ENCODE measurements at regions not wholly inside any gene's neighbourhood (a gene's known extent, or its start where the extent isn't known, plus 50 kb on each side); places are given as distances from the start of the nearest gene placed in this dataset.
A peak's percentile ranks its signal among the peaks of the same experiment; 100 is the strongest.
"Not testable (repeated sequence)": the region's sequence is repeated elsewhere in the genome, so short reads cannot be mapped to it uniquely, and the experiment has no call there.

- no peaks in the 10 kb centered on the region for H3K9me3 Mint-ChIP-seq
- H3K27ac Mint-ChIP-seq: no peak overlapping the region
Observed at GRCh38 chrX:65874765-65875164, 165.1 kb downstream of the VSIG4 start.

GRCh38 chrX:65874110-65874509, 165.8 kb downstream of the VSIG4 start:
- no peaks in the 10 kb centered on the region for H3K27me3 Mint-ChIP-seq
- H3K27ac Mint-ChIP-seq: no peak overlapping the region
- no peak for ATAC-seq (replicated peaks)
- peak overlapping the region; percentile 21 to 56 for H3K4me3 Mint-ChIP-seq
- DNase-seq: no peak
- no peaks in the 10 kb centered on the region for H3K36me3 Mint-ChIP-seq (ENCODE audit: insufficient read depth)
- H3K9me3 Mint-ChIP-seq: no peaks in the 10 kb centered on the region
- H3K4me1 Mint-ChIP-seq (ENCODE audit: low read depth in 2 of 2): peaks cover 27 to 36% of the 10 kb centered on the region in 2 donors

More at GRCh38 chrX:65874765-65875164, 165.1 kb downstream of the VSIG4 start:
- H3K27me3 Mint-ChIP-seq: no peaks in the 10 kb centered on the region
- no peak overlapping the region for H3K4me3 Mint-ChIP-seq
- DNase-seq: no peak
- H3K4me1 Mint-ChIP-seq (ENCODE audit: low read depth in 2 of 2): peaks cover 27 to 36% of the 10 kb centered on the region in 2 donors
- H3K36me3 Mint-ChIP-seq (ENCODE audit: insufficient read depth): no peaks in the 10 kb centered on the region
- ATAC-seq (replicated peaks): no peak

GRCh38 chrX:65873385-65873784, 166.5 kb downstream of the VSIG4 start:
- Mint-ChIP-seq H3K4me1 (ENCODE audit: low read depth in 2 of 2) (peaks cover 25 to 34% of the 10 kb centered on the region in 2 donors), H3K36me3 (ENCODE audit: insufficient read depth) (no peaks in the 10 kb centered on the region), H3K27me3 (no peaks in the 10 kb centered on the region), H3K9me3 (no peaks in the 10 kb centered on the region), H3K4me3 (peak overlapping the region; percentile 56 to 67), H3K27ac (peak overlapping the region in 1 of 2 donors; percentile 55)
- peak; percentile 66 for ATAC-seq (replicated peaks)
- peak in 1 of 3 experiments; percentile 1 for DNase-seq

GRCh38 chrX:65871671-65872311, 168.1 kb downstream of the VSIG4 start:
- Mint-ChIP-seq H3K9me3 (no peaks in the 10 kb centered on the region), H3K36me3 (ENCODE audit: insufficient read depth) (no peaks in the 10 kb centered on the region), H3K27ac (no peak overlapping the region), H3K4me1 (ENCODE audit: low read depth in 2 of 2) (peaks cover 20 to 30% of the 10 kb centered on the region in 2 donors), H3K27me3 (no peaks in the 10 kb centered on the region), H3K4me3 (no peak overlapping the region)
- DNase-seq (no peak), ATAC-seq (replicated peaks) (no peak)

GRCh38 chrX:65870544-65870943, 169.3 kb downstream of the VSIG4 start:
- H3K27me3 Mint-ChIP-seq; H3K4me3 Mint-ChIP-seq; H3K9me3 Mint-ChIP-seq; ATAC-seq (replicated peaks); H3K27ac Mint-ChIP-seq; DNase-seq; H3K36me3 Mint-ChIP-seq (ENCODE audit: insufficient read depth): not testable (repeated sequence)
- peaks cover 28 to 36% of the 10 kb centered on the region in 2 donors for H3K4me1 Mint-ChIP-seq (ENCODE audit: low read depth in 2 of 2)

GRCh38 chrX:65866773-65867172, 173.1 kb downstream of the VSIG4 start:
- no peak overlapping the region for H3K4me3 Mint-ChIP-seq
- no peaks in the 10 kb centered on the region for H3K9me3 Mint-ChIP-seq
- H3K27me3 Mint-ChIP-seq: no peaks in the 10 kb centered on the region
- no peaks in the 10 kb centered on the region for H3K36me3 Mint-ChIP-seq (ENCODE audit: insufficient read depth)
- H3K4me1 Mint-ChIP-seq (ENCODE audit: low read depth in 2 of 2): peaks cover 11 to 12% of the 10 kb centered on the region in 2 donors
- DNase-seq (no peak), ATAC-seq (replicated peaks) (no peak)
- H3K27ac Mint-ChIP-seq: peak overlapping the region; percentile 29 to 49

GRCh38 chrX:65866146-65866545, 173.7 kb downstream of the VSIG4 start:
- ATAC-seq (replicated peaks): peak; percentile 97
- Mint-ChIP-seq H3K27ac (peak overlapping the region; percentile 49 to 66), H3K36me3 (ENCODE audit: insufficient read depth) (no peaks in the 10 kb centered on the region), H3K27me3 (no peaks in the 10 kb centered on the region), H3K4me1 (ENCODE audit: low read depth in 2 of 2) (peaks cover 8 to 13% of the 10 kb centered on the region in 2 donors), H3K9me3 (no peaks in the 10 kb centered on the region), H3K4me3 (peak overlapping the region in 1 of 2 donors; percentile 13)
- peak; percentile 5 to 13 (median 5) for DNase-seq

- ATAC-seq (replicated peaks) (no peak), DNase-seq (no peak)
- H3K9me3 Mint-ChIP-seq: no peaks in the 10 kb centered on the region
- H3K36me3 Mint-ChIP-seq (ENCODE audit: insufficient read depth): no peaks in the 10 kb centered on the region
- H3K27ac Mint-ChIP-seq: no peak overlapping the region
- peaks cover 8 to 16% of the 10 kb centered on the region in 2 donors for H3K4me1 Mint-ChIP-seq (ENCODE audit: low read depth in 2 of 2)
- H3K27me3 Mint-ChIP-seq: no peaks in the 10 kb centered on the region
- no peak overlapping the region for H3K4me3 Mint-ChIP-seq
Observed at GRCh38 chrX:65862638-65863037, 177.2 kb downstream of the VSIG4 start.

- Mint-ChIP-seq H3K4me1 (ENCODE audit: low read depth in 2 of 2) (peaks cover 0 to 8% of the 10 kb centered on the region in 2 donors), H3K4me3 (no peak overlapping the region), H3K27me3 (no peaks in the 10 kb centered on the region), H3K9me3 (no peaks in the 10 kb centered on the region), H3K27ac (no peak overlapping the region), H3K36me3 (ENCODE audit: insufficient read depth) (no peaks in the 10 kb centered on the region)
- DNase-seq (no peak), ATAC-seq (replicated peaks) (no peak)
Observed at GRCh38 chrX:65859299-65859698, 180.6 kb downstream of the VSIG4 start.

GRCh38 chrX:65854437-65854836, 185.4 kb downstream of the VSIG4 start:
- H3K4me3 Mint-ChIP-seq, DNase-seq: not testable (repeated sequence)

GRCh38 chrX:65851306-65851705, 183.9 kb downstream of the MSN start:
- H3K27me3 Mint-ChIP-seq; ATAC-seq (replicated peaks); H3K4me3 Mint-ChIP-seq; H3K36me3 Mint-ChIP-seq (ENCODE audit: insufficient read depth); H3K9me3 Mint-ChIP-seq; H3K27ac Mint-ChIP-seq; H3K4me1 Mint-ChIP-seq (ENCODE audit: low read depth in 2 of 2); DNase-seq: not testable (repeated sequence)

More at GRCh38 chrX:65854437-65854836, 185.4 kb downstream of the VSIG4 start:
- H3K9me3 Mint-ChIP-seq; H3K36me3 Mint-ChIP-seq (ENCODE audit: insufficient read depth); H3K27ac Mint-ChIP-seq; H3K27me3 Mint-ChIP-seq; ATAC-seq (replicated peaks); H3K4me1 Mint-ChIP-seq (ENCODE audit: low read depth in 2 of 2): not testable (repeated sequence)

GRCh38 chrX:65850821-65851220, 183.4 kb downstream of the MSN start:
- not testable (repeated sequence) for H3K27me3 Mint-ChIP-seq; H3K27ac Mint-ChIP-seq; H3K9me3 Mint-ChIP-seq; ATAC-seq (replicated peaks); H3K36me3 Mint-ChIP-seq (ENCODE audit: insufficient read depth); H3K4me3 Mint-ChIP-seq; H3K4me1 Mint-ChIP-seq (ENCODE audit: low read depth in 2 of 2); DNase-seq

- H3K9me3 Mint-ChIP-seq: no peaks in the 10 kb centered on the region
- no peaks in the 10 kb centered on the region for H3K36me3 Mint-ChIP-seq (ENCODE audit: insufficient read depth)
- no peak overlapping the region for H3K4me3 Mint-ChIP-seq
- H3K27ac Mint-ChIP-seq: no peak overlapping the region
- H3K4me1 Mint-ChIP-seq (ENCODE audit: low read depth in 2 of 2): peaks cover 0 to 2% of the 10 kb centered on the region in 2 donors
- no peaks in the 10 kb centered on the region for H3K27me3 Mint-ChIP-seq
- DNase-seq: no peak
- ATAC-seq (replicated peaks): no peak
Observed at GRCh38 chrX:65846974-65847373, 179.5 kb downstream of the MSN start.

- H3K9me3 Mint-ChIP-seq: no peaks in the 10 kb centered on the region
- H3K4me3 Mint-ChIP-seq: no peak overlapping the region
- no peaks in the 10 kb centered on the region for H3K27me3 Mint-ChIP-seq
- ATAC-seq (replicated peaks) (no peak), DNase-seq (no peak)
- H3K27ac Mint-ChIP-seq: no peak overlapping the region
- H3K36me3 Mint-ChIP-seq (ENCODE audit: insufficient read depth): no peaks in the 10 kb centered on the region
- H3K4me1 Mint-ChIP-seq (ENCODE audit: low read depth in 2 of 2): peaks cover 0 to 9% of the 10 kb centered on the region in 2 donors
Observed at GRCh38 chrX:65841263-65841662, 173.8 kb downstream of the MSN start.
